HG02759 (cell line): ENCODE measurements at regions not wholly inside any gene's neighbourhood (a gene's known extent, or its start where the extent isn't known, plus 50 kb on each side); places are given as distances from the start of the nearest gene placed in this dataset.

ENCODE experiments used
- ATAC-seq: cut with Tn5 transposase; IDR thresholded peaks from one replicate; pipeline ENCODE4 v1.9.1; 2021; ENCODE audit warnings: mild to moderate bottlenecking, moderate library complexity; ENCODE audit not compliant: unreplicated experiment

- no peak for ATAC-seq
These were observed 170.2 kb upstream of the TNP1 start for GRCh38 chr2:217030081-217030480.

DNA sequence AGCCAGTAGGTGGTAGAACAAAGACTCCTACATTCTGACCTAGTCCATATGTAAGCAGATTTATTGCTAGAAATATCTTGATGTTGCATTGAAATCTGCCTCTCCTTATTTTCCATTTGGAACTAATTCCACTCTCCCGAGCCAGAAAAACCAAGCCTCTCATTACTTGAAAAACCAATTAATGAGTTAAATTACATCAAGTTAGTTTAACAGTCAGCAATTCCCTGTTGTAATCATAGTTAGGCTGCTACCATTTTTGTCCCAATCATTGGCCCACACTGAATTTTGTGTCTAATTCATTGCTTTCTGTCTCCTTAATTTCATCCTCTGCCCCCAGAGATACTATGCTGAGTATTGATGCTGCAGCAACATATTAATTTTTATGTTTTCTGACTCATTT, 168.3 kb upstream of the TNP1 start:
- ATAC-seq: no peak

DNA sequence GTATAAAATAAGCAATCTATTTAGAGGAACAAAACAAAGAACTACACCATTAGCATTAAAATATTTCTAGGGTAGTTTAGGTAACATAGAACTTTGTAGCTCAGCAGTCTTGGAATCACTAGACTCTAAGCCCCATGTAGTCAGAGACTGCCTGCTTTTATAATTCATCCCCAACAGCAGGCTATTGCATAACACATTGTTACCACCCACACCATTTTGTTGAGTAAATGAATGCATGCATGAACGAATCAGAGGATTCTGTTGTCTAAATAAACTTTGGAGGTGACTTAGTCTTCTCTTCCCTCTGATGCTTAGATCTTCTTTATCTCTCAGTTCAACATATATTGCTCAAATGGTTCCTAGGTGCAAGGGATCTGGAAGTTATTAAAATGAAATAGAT, 167.6 kb upstream of the TNP1 start:
- ATAC-seq: no peak

- no peak for ATAC-seq
These were observed 166.7 kb upstream of the TNP1 start for GRCh38 chr2:217026569-217026968.

DNA sequence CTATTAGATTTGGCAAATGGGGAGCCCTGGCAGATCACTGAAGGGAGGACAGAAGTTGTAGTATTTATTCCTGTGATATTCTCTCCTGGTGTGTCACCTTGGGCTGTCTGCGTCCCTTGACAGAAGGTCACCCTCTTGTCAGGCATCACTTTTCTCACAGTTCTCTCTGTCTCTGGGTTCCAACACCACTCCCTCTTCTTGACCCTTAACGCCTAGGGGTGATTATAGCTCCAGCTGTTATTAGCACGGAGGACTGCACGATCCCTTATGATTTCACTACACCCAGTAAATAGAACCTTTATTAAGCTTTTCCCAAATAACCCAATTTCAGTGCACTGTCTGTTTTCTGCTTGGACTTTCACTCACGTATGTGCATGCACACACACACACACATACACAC, 166.3 kb upstream of the TNP1 start:
- no peak for ATAC-seq

- no peak for ATAC-seq
These were observed 163.7 kb upstream of the TNP1 start for GRCh38 chr2:217023611-217024010.

- ATAC-seq: no peak
These were observed 157.8 kb upstream of the TNP1 start for GRCh38 chr2:217017456-217018252.

DNA sequence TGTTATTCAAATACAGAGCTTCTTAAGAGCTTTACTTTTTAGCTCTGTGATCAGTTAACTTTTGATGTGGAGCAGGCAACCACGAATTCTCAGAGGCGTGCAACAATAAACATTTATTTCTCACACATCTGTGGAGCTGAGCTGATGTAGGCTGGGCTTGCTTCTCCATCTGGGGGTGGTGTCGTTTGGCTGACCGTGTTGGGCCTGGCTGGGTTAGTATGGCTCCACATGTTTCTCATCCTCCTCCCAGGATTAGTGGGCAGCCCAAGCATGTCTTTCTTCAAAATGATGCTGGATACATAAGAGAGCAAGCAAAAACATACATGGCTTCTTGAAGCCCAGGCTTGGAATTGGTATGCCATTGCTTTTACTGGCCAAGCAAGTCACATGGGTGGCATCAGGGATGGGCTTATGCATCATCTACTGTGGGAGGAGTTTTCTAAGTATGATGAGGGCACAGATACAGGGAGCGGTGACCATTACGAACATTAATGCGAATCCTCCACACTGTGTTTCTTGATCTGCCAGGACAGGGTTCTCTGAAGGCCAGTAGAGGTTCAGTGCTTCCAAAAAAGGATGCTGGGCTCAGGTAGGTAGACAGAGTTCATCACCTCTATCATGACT, 157.0 kb upstream of the TNP1 start:
- ATAC-seq: no peak

GRCh38 chr2:217014328-217015105, 154.7 kb upstream of the TNP1 start:
- no peak for ATAC-seq

DNA sequence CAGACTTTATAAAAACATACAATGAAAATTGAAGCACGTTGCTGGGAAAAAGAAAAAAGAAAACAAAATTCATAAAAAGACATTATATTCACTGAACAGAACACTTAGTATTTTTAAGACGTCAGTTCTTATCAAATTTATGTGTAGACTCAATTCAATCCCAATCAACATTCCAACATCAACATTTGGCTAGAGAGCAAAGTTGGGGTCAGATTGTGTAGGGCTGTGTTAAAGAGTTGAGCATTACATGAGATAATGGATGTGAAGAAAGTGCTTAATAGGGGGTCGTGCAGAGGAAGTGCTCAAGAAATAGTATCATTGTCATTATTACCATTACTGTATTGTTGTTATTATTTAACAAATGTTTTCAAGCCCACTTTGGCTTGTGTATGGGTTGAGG, 154.1 kb upstream of the TNP1 start:
- no peak for ATAC-seq

- ATAC-seq: no peak
These were observed 151.7 kb upstream of the TNP1 start for GRCh38 chr2:217011576-217011975.

GRCh38 chr2:217010173-217010572, 150.3 kb upstream of the TNP1 start:
- ATAC-seq: no peak

- ATAC-seq: no peak
These were observed 148.9 kb upstream of the TNP1 start for GRCh38 chr2:217008794-217009193.

DNA sequence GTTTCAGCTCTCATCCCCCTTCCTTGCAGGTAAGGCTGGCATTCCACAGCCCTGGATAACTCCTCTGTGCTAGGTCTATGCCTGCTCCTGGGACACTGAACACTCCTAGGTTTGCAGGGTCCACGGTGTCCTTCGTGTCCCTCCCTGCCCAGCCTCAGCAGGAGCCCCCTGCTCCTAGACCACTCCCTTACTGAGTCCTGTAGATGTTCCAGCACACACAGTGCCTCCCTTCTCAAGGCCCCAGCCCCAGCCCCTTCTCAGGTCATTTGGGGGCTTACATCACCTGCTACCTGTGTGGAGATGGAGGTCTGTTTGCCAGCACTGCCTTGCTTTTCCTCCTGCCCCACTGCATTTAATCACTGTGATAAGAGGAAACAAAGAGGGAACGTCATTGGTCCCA, 146.4 kb upstream of the TNP1 start:
- no peak for ATAC-seq

GRCh38 chr2:217004656-217005055, 144.8 kb upstream of the TNP1 start:
- no peak for ATAC-seq

GRCh38 chr2:217001740-217002139, 141.9 kb upstream of the TNP1 start:
- ATAC-seq: no peak

DNA sequence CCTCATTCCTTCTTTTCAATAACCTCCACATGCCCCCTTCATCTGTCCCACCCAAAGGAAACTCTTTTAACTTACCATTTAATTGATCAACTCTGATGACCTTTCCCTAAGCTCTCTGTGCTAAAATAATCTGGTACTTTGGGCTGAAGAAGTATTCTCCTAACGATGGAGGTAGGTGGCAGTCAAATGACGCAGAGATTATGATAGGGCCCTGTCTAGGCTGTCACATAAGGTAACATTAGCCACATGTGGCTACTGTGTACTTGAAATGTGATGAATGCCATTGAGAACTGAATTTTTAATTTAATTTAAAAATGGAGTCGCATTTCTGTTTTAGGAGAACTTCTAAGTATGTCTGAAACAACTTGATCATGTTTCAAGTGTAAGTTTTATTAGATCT, 140.5 kb upstream of the TNP1 start:
- ATAC-seq: no peak

GRCh38 chr2:216996279-216996845, 136.5 kb upstream of the TNP1 start:
- no peak for ATAC-seq

DNA sequence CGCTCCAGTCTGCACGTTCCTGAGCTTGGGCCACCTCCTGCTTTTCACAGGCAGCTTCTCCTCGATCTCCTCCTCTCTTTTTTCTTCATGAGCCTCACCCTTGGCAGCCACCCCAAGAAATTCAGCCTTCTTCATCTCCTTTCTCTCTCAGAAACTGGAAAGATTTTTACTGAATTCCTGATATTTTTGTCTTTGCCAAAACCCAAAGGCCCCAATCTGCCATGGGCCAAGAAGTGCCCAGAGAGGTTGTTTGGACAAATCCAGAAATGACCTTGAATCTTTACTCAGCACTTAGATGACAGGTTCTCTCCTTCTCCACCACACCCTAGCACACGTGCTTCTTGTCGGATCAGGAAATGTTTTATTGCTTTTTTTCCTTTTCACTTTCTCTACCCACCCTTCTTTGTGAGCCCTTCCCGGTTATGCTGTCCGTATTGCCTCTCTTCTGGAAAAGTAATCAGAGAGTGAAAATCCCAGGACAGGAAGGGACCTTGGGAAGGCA, 134.5 kb upstream of the TNP1 start:
- no peak for ATAC-seq

- no peak for ATAC-seq
These were observed 132.3 kb upstream of the TNP1 start for GRCh38 chr2:216992056-216992675.

- ATAC-seq: no peak
These were observed 131.7 kb upstream of the TNP1 start for GRCh38 chr2:216991563-216991962.
